HCEC 1CT (cell line): ENCODE measurements at regions not wholly inside any gene's neighbourhood (a gene's known extent, or its start where the extent isn't known, plus 50 kb on each side); places are given as distances from the start of the nearest gene placed in this dataset.
"Not testable (repeated sequence)": the region's sequence is repeated elsewhere in the genome, so short reads cannot be mapped to it uniquely, and the experiment has no call there.

Source experiments
- DNase-seq: peaks from one replicate; pipeline ENCODE4 v3.0.0-alpha.2; 2017

DNA sequence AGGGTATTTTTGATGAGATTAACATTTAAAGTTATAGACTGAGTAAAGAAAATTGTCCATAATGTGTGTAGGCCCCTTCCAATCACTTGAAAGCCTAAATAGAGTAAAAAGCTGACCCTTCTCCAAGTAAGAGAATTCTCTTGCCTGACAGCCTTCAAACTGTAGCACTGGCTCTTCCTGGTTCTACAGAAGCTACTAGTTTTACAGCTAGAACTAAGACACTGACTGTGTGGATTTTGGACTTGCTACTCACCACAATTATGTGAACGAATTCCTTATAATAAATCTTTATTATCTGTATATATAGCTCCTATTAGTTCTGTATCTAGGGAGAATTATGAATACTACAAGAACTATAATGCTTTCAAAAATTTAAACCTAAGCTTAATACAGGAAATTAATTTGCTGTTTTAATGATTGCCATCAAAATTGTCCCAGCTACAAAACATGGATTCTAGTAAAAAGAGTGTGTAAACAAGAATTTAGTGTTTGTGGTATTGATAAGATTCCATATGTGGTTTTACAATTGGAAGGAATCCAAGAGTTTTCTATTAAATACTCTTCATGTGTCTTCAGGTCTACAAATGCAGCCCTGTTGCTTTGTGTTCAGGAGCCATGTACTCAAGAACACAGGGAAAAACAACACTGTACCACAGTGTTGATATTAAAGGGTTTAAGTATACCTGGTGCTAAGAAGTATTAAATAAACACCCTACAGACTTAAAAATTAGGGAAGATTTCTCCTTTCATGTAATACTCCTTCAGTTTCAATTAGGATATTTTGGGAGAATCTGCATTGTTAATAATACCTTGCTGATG is 366.5 kb downstream of the CXXC4 start:
- DNase-seq = no peak

DNA sequence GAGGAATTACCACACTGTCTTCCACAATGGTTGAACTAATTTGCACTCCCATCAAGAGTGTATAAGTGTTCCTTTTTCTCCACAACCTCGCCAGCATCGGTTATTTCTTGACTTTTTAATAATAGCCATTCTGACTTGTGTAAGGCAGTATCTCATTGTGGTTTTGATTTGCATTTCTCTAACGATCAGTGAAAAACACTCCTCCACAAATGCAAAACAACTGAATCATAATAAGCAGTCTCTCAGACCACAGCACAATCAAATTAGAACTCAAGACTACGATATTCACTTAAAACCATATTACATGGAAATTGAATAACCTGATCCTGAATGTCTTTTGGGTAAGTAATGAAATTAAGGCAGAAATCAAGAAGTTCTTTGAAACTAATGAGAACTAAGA is 371.7 kb downstream of the CXXC4 start:
- no peak for DNase-seq

DNA sequence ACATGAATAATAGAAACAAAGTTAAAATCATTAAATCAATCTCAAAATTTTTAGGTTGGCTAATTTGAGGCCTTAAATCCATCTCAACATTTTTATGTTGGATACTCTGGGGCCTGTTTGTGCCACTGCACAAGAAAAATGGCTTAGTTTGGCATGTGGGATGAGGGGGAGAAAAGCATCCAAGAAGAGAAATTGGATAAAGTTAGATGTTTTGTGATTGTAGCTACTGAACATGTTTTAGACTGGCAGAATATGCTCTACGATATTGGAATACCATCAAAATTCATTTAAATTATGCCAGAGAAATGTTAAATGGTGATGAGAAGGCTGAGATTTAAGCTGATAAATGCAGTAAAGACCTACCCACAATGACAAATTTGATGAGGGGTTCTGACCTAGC is 376.9 kb downstream of the CXXC4 start:
- DNase-seq = no peak

DNA sequence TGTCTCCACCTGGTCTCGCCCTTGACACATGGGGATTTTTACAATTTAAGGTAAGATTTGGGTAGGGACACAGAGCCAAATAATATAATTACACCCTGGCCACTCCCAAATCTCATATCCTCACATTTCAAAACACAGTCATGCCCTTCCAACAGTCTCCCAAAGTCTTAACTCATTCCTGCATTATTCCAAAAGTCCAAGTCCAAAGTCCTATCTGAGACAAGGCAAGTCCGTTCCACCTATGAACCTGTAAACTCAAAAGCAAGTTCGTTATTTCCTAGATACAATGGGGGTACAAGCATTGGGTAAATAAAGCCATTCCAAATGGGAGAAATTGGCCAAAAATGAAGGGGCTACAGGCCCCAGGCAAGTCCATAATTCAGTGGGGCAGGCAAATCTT is 380.8 kb downstream of the CXXC4 start:
- no peak for DNase-seq

GRCh38 chr4:104099141-104099540 is 379.4 kb upstream of the TACR3 start:
- no peak for DNase-seq

DNA sequence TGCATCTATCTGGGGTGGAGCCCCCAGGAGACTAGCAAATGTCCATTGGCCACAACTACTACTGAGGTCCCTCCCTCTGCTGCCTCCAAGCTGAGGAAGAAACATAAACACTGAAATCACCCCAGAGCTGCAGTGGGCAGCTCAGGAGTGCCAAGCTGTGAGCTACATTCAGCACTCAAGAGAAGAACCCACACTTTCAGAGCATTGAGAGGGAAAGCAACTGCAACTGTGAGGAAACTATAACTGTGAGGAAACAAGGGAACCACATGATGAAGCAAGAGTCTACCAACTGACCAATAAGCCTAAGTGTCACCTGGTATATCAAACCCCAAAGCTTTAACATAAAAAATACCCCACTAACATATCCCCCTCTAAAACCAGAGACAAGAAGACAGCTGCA is 373.5 kb upstream of the TACR3 start:
- no peak for DNase-seq

- no peak for DNase-seq
Observed at GRCh38 chr4:104073229-104073628, 353.4 kb upstream of the TACR3 start.

GRCh38 chr4:104066533-104066932 is 346.7 kb upstream of the TACR3 start:
- DNase-seq = no peak

- DNase-seq = peak; percentile 2
Observed at GRCh38 chr4:104064646-104065577, 345.1 kb upstream of the TACR3 start.

- no peak for DNase-seq
Observed at GRCh38 chr4:104063341-104063740, 343.6 kb upstream of the TACR3 start.

DNA sequence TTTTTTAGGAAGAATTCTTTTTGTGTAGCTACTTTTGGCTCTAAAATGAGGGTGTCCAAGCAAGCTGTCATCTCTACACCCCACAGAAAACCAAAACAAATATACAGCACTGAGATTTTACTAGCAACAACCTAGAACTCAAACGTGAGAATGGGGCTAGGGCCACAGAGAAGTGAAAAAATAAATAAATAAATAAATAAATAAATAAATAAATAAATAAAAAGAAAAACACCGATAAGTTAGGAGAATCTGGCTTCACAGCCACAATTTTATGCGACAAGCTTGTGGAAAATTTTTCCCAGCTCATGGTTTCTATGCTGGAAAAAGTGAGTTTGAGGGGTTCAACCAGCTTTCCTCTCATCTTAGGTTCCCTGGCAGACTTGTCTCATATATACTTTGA is 324.6 kb upstream of the TACR3 start:
- no peak for DNase-seq

GRCh38 chr4:104032896-104033295 is 313.1 kb upstream of the TACR3 start:
- no peak for DNase-seq

- no peak for DNase-seq
Observed at GRCh38 chr4:104025251-104025650, 305.5 kb upstream of the TACR3 start.

GRCh38 chr4:104022831-104023230 is 303.0 kb upstream of the TACR3 start:
- DNase-seq = no peak

- DNase-seq = no peak
Observed at GRCh38 chr4:104022226-104022625, 302.4 kb upstream of the TACR3 start.

GRCh38 chr4:104020641-104021040 is 300.9 kb upstream of the TACR3 start:
- DNase-seq = no peak

- DNase-seq = no peak
Observed at GRCh38 chr4:104017213-104017612, 297.4 kb upstream of the TACR3 start.

DNA sequence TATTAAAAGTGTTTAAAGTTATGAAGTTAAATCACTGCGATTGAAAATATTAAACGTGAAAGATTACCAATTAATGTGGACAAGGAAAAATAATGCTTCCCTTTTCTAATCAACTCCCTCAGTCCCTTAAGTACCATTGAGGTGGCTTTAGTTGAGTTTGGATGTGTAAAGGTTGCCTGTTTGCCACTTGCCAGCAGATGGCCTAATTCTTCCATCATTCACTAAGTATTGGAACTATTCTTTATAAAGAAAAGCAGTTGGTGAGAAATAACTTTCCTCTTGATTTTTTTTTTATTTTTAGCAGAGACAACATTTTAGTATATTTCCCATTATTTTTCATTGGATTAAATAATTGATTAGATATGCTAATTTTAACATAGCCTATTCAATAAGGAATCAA is 295.9 kb upstream of the TACR3 start:
- DNase-seq = peak; percentile 10

DNA sequence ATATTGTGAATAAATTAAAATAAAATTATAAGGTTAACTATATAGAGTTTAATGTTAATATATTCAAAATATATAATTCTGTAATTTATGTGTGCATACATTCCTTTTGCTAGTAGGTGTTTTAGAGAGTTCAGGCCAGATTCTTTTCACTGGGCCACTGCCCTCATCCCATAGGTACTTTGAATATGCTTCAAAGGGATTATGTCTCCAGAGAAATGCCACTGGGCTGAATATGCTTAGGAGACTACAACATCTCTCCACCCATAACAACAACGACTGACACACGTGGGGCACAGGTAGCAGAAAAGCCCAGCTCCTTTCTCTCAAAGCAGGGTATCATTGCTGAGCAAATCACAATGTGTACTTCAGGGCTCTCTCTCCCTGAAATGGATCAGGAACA is 290.9 kb upstream of the TACR3 start:
- no peak for DNase-seq

DNA sequence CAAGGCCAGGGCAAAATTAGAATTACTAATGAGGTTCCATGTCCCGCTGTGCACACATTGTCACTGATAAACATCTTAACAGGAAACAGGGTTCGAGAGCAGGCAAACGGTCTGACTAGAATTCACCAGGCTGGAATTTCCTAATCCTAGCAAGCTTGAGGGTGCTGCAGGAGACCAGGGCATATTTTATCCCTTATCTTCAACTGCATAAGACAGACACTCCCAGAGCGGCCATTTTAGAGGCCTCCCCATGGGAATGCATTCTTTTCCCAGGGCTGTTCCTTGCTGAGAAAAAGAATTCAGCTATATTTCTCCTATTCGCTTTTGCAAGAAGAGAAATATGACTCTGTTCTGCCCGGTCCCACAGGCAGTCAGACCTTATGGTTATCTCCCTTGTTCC is 282.5 kb upstream of the TACR3 start:
- DNase-seq = not testable (repeated sequence)

DNA sequence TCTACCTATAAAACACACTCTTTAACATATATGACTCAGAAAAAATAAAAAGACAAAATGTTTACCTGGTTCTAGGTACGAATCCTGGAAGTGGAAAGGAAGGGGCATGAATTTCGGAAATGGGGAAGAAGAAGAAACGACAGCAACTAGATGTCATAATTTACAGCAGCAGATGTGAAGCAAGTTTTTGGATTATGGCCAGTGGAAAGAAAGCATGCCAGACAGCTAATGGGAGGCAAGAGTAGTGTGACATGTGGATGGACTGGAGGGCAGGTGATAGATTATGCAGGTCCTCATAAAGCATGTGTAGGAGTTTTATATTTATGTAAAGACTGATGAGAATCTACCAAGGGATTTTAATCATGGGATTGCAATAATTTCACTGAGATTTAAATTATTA is 279.0 kb upstream of the TACR3 start:
- DNase-seq = no peak

GRCh38 chr4:103996637-103997036 is 276.9 kb upstream of the TACR3 start:
- peak; percentile 80 for DNase-seq

DNA sequence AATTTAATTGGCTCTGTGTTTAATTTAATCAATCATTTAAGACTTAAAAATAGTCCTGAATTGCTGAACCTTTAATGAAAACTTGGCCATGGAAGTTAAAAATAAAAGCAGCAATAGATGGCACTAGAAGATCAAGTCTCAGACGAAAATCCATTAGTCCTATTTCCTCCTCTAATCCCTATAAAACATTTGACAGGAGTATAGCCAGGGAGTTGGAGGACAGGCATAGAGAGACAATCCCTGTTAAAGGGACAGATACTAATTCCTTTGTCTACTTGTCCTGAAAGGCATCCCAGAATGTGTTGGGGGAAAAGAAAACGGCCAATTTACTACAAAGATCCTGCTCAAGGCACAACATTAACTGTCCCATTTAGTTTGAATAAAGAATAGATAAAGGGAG is 276.3 kb upstream of the TACR3 start:
- peak; percentile 30 for DNase-seq

- DNase-seq = peak; percentile 32
Observed at GRCh38 chr4:103994059-103994458, 274.3 kb upstream of the TACR3 start.
